H9 (cell line): ENCODE measurements at regions not wholly inside any gene's neighbourhood (a gene's known extent, or its start where the extent isn't known, plus 50 kb on each side); places are given as distances from the start of the nearest gene placed in this dataset.

ENCODE experiments used
- DNase-seq: peaks from one replicate; pipeline ENCODE4 v3.0.0-alpha.2; 2017
- H2AFZ ChIP-seq: one replicate; pipeline ENCODE4 v1.6.1; 2013; ENCODE audit warnings: mild to moderate bottlenecking, low read length, control low read depth, moderate library complexity
- H2AK5ac ChIP-seq: 2 replicates; pipeline ENCODE4 v1.6.1; 2013; ENCODE audit warnings: low read length, control low read depth, mixed read lengths; ENCODE audit not compliant: insufficient read length
- H2BK120ac ChIP-seq: one replicate; pipeline ENCODE4 v1.6.1; 2013; ENCODE audit warnings: low read depth, mild to moderate bottlenecking, low read length, control low read depth, inconsistent platforms; ENCODE audit not compliant: poor library complexity, severe bottlenecking
- H2BK12ac ChIP-seq: 2 replicates; pipeline ENCODE4 v1.6.1; 2013; ENCODE audit warnings: low read length, control low read depth, mixed read lengths, low read depth; ENCODE audit not compliant: insufficient read length
- H2BK15ac ChIP-seq: 2 replicates; pipeline ENCODE4 v1.6.1; 2013; ENCODE audit warnings: low read depth, low read length, control low read depth
- H2BK20ac ChIP-seq: one replicate; pipeline ENCODE4 v1.6.1; 2013; ENCODE audit warnings: low read depth, mild to moderate bottlenecking, low read length, control low read depth, inconsistent platforms; ENCODE audit not compliant: poor library complexity, severe bottlenecking
- H2BK5ac ChIP-seq: 2 replicates; pipeline ENCODE4 v1.6.1; 2013; ENCODE audit warnings: low read length, control low read depth, mixed read lengths; ENCODE audit not compliant: insufficient read length
- H3K14ac ChIP-seq: 2 replicates; pipeline ENCODE4 v1.6.1; 2013; ENCODE audit warnings: low read length, control low read depth; ENCODE audit not compliant: insufficient read depth
- H3K18ac ChIP-seq: 2 replicates; pipeline ENCODE4 v1.6.1; 2013; ENCODE audit warnings: low read depth, mild to moderate bottlenecking, mixed read lengths, low read length, control low read depth; ENCODE audit not compliant: insufficient read length
- H3K23ac ChIP-seq: 2 replicates; pipeline ENCODE4 v1.6.1; 2013; ENCODE audit warnings: low read length, control low read depth, mixed read lengths, low read depth; ENCODE audit not compliant: insufficient read length
- H3K23me2 ChIP-seq: 2 replicates; pipeline ENCODE4 v1.6.1; 2013; ENCODE audit warnings: low read depth, mild to moderate bottlenecking, mixed read lengths, low read length, control low read depth; ENCODE audit not compliant: insufficient read length, poor library complexity, severe bottlenecking
- H3K27ac ChIP-seq: 2 replicates; pipeline ENCODE4 v1.5.1; 2013; ENCODE audit warnings: low read length, control low read depth, mixed read lengths, low read depth; ENCODE audit not compliant: insufficient read length
- H3K27me3 ChIP-seq: 2 replicates; pipeline ENCODE4 v1.6.1; 2013; ENCODE audit warnings: low read length, control low read depth, inconsistent platforms; ENCODE audit not compliant: insufficient read depth
- H3K4ac ChIP-seq: 2 replicates; pipeline ENCODE4 v1.6.1; 2013; ENCODE audit warnings: low read depth, mild to moderate bottlenecking, control low read depth, inconsistent platforms, low read length, moderate library complexity
- H3K4me1 ChIP-seq: 2 replicates; pipeline ENCODE4 v1.6.1; 2013; ENCODE audit warnings: low read length, control low read depth, inconsistent platforms; ENCODE audit not compliant: insufficient read depth
- H3K4me2 ChIP-seq: 2 replicates; pipeline ENCODE4 v1.6.1; 2013; ENCODE audit warnings: low read length, control low read depth, mixed read lengths; ENCODE audit not compliant: insufficient read length, insufficient read depth
- H3K56ac ChIP-seq: 2 replicates; pipeline ENCODE4 v1.6.1; 2013; ENCODE audit warnings: low read depth, mild to moderate bottlenecking, mixed read lengths, low read length, control low read depth; ENCODE audit not compliant: insufficient read length
- H3K79me1 ChIP-seq: 2 replicates; pipeline ENCODE4 v1.6.1; 2013; ENCODE audit warnings: low read depth, mild to moderate bottlenecking, moderate library complexity, low read length, control low read depth, inconsistent platforms; ENCODE audit not compliant: insufficient read depth, poor library complexity, severe bottlenecking
- H3K79me2 ChIP-seq: 2 replicates; pipeline ENCODE4 v1.6.1; 2013; ENCODE audit warnings: low read length, control low read depth, inconsistent platforms; ENCODE audit not compliant: insufficient read depth
- H3K9ac ChIP-seq: 2 replicates; pipeline ENCODE4 v1.6.1; 2013; ENCODE audit warnings: low read length, control low read depth, mixed read lengths; ENCODE audit not compliant: insufficient read length; ENCODE audit errors: extremely low read depth
- H3K9me3 ChIP-seq: one replicate; pipeline ENCODE4 v1.6.1; 2013; ENCODE audit warnings: low read depth, low read length, inconsistent platforms; ENCODE audit not compliant: control insufficient read depth
- H3T11ph ChIP-seq: one replicate; pipeline ENCODE4 v1.6.1; 2013; ENCODE audit warnings: mild to moderate bottlenecking, low read length, control low read depth, inconsistent platforms
- H4K20me1 ChIP-seq: one replicate; pipeline ENCODE4 v1.6.1; 2013; ENCODE audit not compliant: control insufficient read depth, insufficient read length, insufficient read depth
- H4K5ac ChIP-seq: 2 replicates; pipeline ENCODE4 v1.6.1; 2013; ENCODE audit warnings: low read depth, mild to moderate bottlenecking, mixed read lengths, low read length, control low read depth; ENCODE audit not compliant: insufficient read length
- H4K8ac ChIP-seq: replicated peaks from 2 replicates; pipeline ENCODE4 v1.6.1; 2013; ENCODE audit warnings: low read length, control low read depth, mixed read lengths, low read depth; ENCODE audit not compliant: insufficient read length
- H4K91ac ChIP-seq: 2 replicates; pipeline ENCODE4 v1.6.1; 2013; ENCODE audit warnings: low read depth, mild to moderate bottlenecking, moderate library complexity, mixed read lengths, low read length, control low read depth; ENCODE audit not compliant: insufficient read length
- H3K27ac Mint-ChIP-seq, 3 experiments: 2 replicates in 2 of 3; 3 replicates in 1 of 3; pipeline ENCODE4 v1.8.0; 2020 to 2021; ENCODE audit warnings: mixed read lengths in 3 of 3, mild to moderate bottlenecking in 1 of 3, moderate library complexity in 1 of 3
- H3K27me3 Mint-ChIP-seq: 2 replicates; pipeline ENCODE4 v1.8.0; 2021; ENCODE audit warnings: low read depth, mild to moderate bottlenecking, moderate library complexity, mixed read lengths
- H3K36me3 Mint-ChIP-seq, 3 experiments: 2 replicates in 2 of 3; 3 replicates in 1 of 3; pipeline ENCODE4 v1.8.0; 2020 to 2021; ENCODE audit warnings: low read depth in 3 of 3, mixed read lengths in 3 of 3; ENCODE audit not compliant: insufficient read depth in 1 of 3
- H3K4me1 Mint-ChIP-seq, 2 experiments: 2 replicates each; pipeline ENCODE4 v1.8.0; 2020; ENCODE audit warnings: mixed read lengths in 2 of 2
- H3K4me3 Mint-ChIP-seq, 2 experiments: 2 replicates in 1 of 2; 3 replicates in 1 of 2; pipeline ENCODE4 v1.8.0; 2020 to 2021; ENCODE audit warnings: mild to moderate bottlenecking in 2 of 2, mixed read lengths in 2 of 2, moderate library complexity in 1 of 2
- H3K9me3 Mint-ChIP-seq, 2 experiments: 2 replicates in 1 of 2; 3 replicates in 1 of 2; pipeline ENCODE4 v1.8.0; 2020; ENCODE audit warnings: mild to moderate bottlenecking in 2 of 2, mixed read lengths in 2 of 2, moderate library complexity in 1 of 2
- CTCF ChIP-seq: fragments of 200-600 bp; sonication (generic); conservative IDR thresholded peaks from 3 replicates; pipeline ENCODE4 v1.8.0; 2021; ENCODE audit warnings: antibody characterized with exemption, mild to moderate bottlenecking

GRCh38 chr5:147169399-147169798 lies 65.4 kb upstream of the STK32A start:
- no peaks in the 10 kb centered on the region for H4K20me1 ChIP-seq
- H2BK15ac ChIP-seq: no peak overlapping the region
- H3K18ac ChIP-seq: no peak overlapping the region
- H3K4me3 Mint-ChIP-seq: no peak overlapping the region
- H3K27ac Mint-ChIP-seq: no peak overlapping the region
- H2AK5ac ChIP-seq: no peak overlapping the region
- H3K23ac ChIP-seq: no peak overlapping the region
- no peaks in the 10 kb centered on the region for H3K79me1 ChIP-seq
- H3K23me2 ChIP-seq: no peaks in the 10 kb centered on the region
- no peak overlapping the region for H4K5ac ChIP-seq
- no peak overlapping the region for H3K9ac ChIP-seq
- DNase-seq: no peak
- H3K79me2 ChIP-seq: no peaks in the 10 kb centered on the region
- H3K4me1 ChIP-seq: peaks cover 2% of the 10 kb centered on the region; the same call in 1 of the 2 replicates
- no peaks in the 10 kb centered on the region for H3K9me3 ChIP-seq
- no peak for TF ChIP-seq CTCF
- H4K91ac ChIP-seq: no peak overlapping the region
- peaks cover 7 to 12% of the 10 kb centered on the region in 2 experiments; a peak in 3 of 4 replicates for H3K4me1 Mint-ChIP-seq
- H2BK5ac ChIP-seq: no peak overlapping the region
- H2BK12ac ChIP-seq: no peak overlapping the region
- H3K4ac ChIP-seq: no peak overlapping the region
- no peaks in the 10 kb centered on the region for H3K27me3 Mint-ChIP-seq
- no peak overlapping the region for H2BK20ac ChIP-seq
- H4K8ac ChIP-seq: no peak overlapping the region
- no peaks in the 10 kb centered on the region for H3K9me3 Mint-ChIP-seq
- no peak overlapping the region for H3T11ph ChIP-seq
- H3K36me3 Mint-ChIP-seq: peaks cover 0 to 5% (median 0%) of the 10 kb centered on the region in 3 experiments; a peak in 1 of 7 replicates
- H3K27me3 ChIP-seq: no peaks in the 10 kb centered on the region
- H3K4me2 ChIP-seq: no peak overlapping the region
- H3K14ac ChIP-seq: no peak overlapping the region
- no peak overlapping the region for H3K56ac ChIP-seq
- H2BK120ac ChIP-seq: no peak overlapping the region
- no peak overlapping the region for H2AFZ ChIP-seq
- H3K27ac ChIP-seq: no peak overlapping the region
